Thyroid gland (tissue), 4 donors: ENCODE measurements at regions not wholly inside any gene's neighbourhood (a gene's known extent, or its start where the extent isn't known, plus 50 kb on each side); places are given as distances from the start of the nearest gene placed in this dataset.

Experiments
- CTCF ChIP-seq, 6 experiments: fragments of 200-600 bp in 3 of 6; fragments of 450-650 bp in 3 of 6; sonication (generic) in 3 of 6; IDR thresholded peaks; one replicate each; pipeline ENCODE4 v1.5.1; 2016 to 2019; ENCODE audit warnings: antibody characterized with exemption in 6 of 6, mild to moderate bottlenecking in 2 of 6, inconsistent platforms in 1 of 6, moderate library complexity in 1 of 6
- POLR2A ChIP-seq, 2 donors: fragments of 450-650 bp; IDR thresholded peaks; one replicate each; pipeline ENCODE4 v1.6.1; 2017; ENCODE audit warnings: antibody characterized with exemption in 2 of 2, mild to moderate bottlenecking in 2 of 2, moderate library complexity in 1 of 2

GRCh38 chr4:73922766-73923630, 53.8 kb downstream of the CXCL1 start:
- peak in 2 of 6 experiments; percentile 33 to 52 for TF ChIP-seq CTCF (IDR thresholded peaks at IDR 0.05)
- no peak for TF ChIP-seq POLR2A (IDR thresholded peaks at IDR 0.05)
